22Rv1 (cell line): ENCODE measurements at regions not wholly inside any gene's neighbourhood (a gene's known extent, or its start where the extent isn't known, plus 50 kb on each side); places are given as distances from the start of the nearest gene placed in this dataset.
A peak's percentile ranks its signal among the peaks of the same experiment; 100 is the strongest.
"Not testable (repeated sequence)": the region's sequence is repeated elsewhere in the genome, so short reads cannot be mapped to it uniquely, and the experiment has no call there.

Source experiments
- H3K27ac ChIP-seq: fragments of 450-650 bp; 2 replicates; pipeline ENCODE4 v1.5.1; 2017
- ZFX ChIP-seq: fragments of 450-650 bp; IDR thresholded peaks from 2 replicates; pipeline ENCODE4 v1.6.1; 2017; ENCODE audit warnings: antibody characterized with exemption, borderline replicate concordance
- TF ChIP-seq, protein P1 (sequence below): fragments of 450-650 bp; IDR thresholded peaks from 2 replicates; pipeline ENCODE4 v1.5.1; 2017; ENCODE audit warnings: mild to moderate bottlenecking

GRCh38 chr15:79743032-79743431, 153.8 kb downstream of the MTHFS start:
- H3K27ac ChIP-seq = no peak overlapping the region
- TF ChIP-seq ZFX = no peak
- TF ChIP-seq, protein P1, sequence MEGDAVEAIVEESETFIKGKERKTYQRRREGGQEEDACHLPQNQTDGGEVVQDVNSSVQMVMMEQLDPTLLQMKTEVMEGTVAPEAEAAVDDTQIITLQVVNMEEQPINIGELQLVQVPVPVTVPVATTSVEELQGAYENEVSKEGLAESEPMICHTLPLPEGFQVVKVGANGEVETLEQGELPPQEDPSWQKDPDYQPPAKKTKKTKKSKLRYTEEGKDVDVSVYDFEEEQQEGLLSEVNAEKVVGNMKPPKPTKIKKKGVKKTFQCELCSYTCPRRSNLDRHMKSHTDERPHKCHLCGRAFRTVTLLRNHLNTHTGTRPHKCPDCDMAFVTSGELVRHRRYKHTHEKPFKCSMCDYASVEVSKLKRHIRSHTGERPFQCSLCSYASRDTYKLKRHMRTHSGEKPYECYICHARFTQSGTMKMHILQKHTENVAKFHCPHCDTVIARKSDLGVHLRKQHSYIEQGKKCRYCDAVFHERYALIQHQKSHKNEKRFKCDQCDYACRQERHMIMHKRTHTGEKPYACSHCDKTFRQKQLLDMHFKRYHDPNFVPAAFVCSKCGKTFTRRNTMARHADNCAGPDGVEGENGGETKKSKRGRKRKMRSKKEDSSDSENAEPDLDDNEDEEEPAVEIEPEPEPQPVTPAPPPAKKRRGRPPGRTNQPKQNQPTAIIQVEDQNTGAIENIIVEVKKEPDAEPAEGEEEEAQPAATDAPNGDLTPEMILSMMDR = no peak

DNA sequence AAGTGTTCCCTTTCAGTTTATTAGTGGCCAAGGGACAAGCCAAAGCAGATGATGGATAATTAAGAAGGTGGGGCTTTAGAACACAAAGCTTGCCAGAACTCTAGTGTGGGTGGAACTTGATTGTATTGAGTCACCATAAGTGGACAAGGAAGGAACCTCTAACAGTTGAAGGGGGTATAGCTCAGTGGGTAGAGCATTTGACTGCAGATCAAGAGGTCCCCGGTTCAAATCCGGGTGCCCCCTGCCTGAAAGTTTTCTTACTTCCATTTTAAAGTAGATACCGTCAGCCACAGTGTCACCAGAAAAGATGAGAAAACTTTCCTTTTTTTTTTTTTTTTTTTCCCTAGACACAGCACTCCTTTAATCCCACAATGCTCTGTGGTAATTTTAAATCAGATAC, 152.3 kb downstream of the MTHFS start:
- H3K27ac ChIP-seq = not testable (repeated sequence)

GRCh38 chr15:79756365-79756764, 140.4 kb downstream of the MTHFS start:
- TF ChIP-seq, protein P1 = no peak
- TF ChIP-seq ZFX = no peak
- H3K27ac ChIP-seq = no peak overlapping the region

GRCh38 chr15:79765081-79765480, 131.7 kb downstream of the MTHFS start:
- no peak for TF ChIP-seq ZFX
- TF ChIP-seq, protein P1 = no peak

DNA sequence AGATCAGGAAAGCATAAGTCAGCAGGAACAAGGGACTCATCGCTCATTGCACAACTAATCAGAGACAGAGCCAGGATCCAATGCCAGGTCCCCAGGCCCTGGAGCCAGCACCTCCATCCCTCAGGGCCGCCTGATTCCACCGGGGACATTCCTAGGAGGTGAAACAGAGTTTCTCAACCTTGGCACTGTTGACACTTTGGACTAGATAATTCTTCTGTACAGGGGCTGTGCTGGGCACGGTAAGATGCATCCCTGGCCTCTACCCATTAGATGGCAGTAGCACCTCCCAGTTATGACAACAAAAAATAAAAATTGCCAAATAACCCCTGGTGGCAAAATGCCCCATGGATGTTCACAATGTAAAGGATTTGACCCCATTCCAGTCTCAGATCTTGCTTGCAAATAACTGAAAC, 127.7 kb downstream of the MTHFS start:
- no peak overlapping the region for H3K27ac ChIP-seq
- TF ChIP-seq, protein P1 = peak; percentile 37
- no peak for TF ChIP-seq ZFX

More at GRCh38 chr15:79765081-79765480, 131.7 kb downstream of the MTHFS start:
- H3K27ac ChIP-seq = no peak overlapping the region

DNA sequence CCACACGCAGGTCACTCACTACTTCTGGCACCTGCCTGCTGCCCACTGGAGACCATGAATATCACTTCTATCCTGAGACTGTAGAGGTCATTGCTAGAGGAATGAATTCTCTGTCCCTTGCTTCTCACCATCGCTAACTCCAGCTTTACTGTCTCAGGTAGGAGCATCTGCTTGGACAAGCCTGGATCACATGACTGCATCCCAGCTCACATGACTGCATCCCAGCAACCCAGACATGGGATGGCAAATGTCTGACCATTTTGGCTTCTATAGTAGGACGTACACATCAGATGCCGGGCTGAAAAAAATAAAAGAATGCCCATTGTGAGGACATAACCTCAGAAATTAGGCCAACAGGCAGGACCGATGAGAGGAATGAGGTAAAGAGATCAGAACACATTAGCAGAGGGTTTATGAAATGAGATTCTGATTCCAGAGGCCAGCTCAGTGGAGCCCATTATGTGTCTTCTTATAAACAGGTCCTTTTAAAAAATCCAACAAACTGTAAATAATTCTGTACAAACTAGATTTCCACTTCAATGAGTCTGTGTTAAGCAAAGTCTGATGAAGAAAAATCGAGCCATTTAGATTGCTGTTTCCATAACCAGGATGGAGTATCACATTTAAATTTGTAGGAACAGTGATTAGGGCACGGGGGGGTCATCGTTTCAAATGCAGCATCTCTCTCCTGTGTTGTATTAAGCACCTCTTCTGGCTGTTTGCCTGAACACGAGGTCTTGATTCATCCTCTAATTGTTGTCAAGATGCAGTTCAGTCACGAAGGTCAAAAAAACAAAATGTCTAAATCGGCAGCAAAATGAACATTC, 126.7 kb downstream of the MTHFS start:
- no peak overlapping the region for H3K27ac ChIP-seq
- no peak for TF ChIP-seq ZFX
- TF ChIP-seq, protein P1 = no peak

- H3K27ac ChIP-seq = no peak overlapping the region
- TF ChIP-seq ZFX = no peak
- TF ChIP-seq, protein P1 = no peak
Observed at GRCh38 chr15:79773128-79773527, 123.7 kb downstream of the MTHFS start.
